HG03139 (cell line): ENCODE measurements at regions not wholly inside any gene's neighbourhood (a gene's known extent, or its start where the extent isn't known, plus 50 kb on each side); places are given as distances from the start of the nearest gene placed in this dataset.

Source experiments
- ATAC-seq: cut with Tn5 transposase; IDR thresholded peaks from one replicate; pipeline ENCODE4 v1.9.1; 2021; ENCODE audit not compliant: unreplicated experiment

- ATAC-seq: no peak
Observed at GRCh38 chr16:87231295-87231694, 85.9 kb downstream of the C16orf95 start.

GRCh38 chr16:87231911-87232310 lies 85.3 kb downstream of the C16orf95 start:
- no peak for ATAC-seq

DNA sequence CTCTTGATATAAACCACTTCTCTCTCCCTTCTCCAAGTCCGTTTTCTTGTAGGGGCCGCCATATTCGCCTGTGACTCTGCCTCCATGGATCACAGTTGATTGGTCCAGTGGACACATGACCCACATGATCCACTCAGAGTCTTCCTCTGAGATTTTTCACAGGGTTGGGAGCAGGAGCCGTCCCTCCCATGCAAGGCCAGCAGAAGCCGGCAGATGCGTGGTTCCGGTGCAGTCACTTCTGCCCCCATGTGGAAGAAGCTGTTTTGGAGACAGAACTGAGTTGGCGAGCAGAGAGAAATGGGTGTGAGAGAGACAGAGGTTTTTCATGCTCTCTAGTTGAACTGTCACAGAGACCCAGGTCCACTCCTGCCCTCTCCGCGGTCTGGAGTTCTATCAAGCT lies 83.3 kb downstream of the C16orf95 start:
- ATAC-seq: no peak

- no peak for ATAC-seq
Observed at GRCh38 chr16:87234601-87235000, 82.6 kb downstream of the C16orf95 start.

GRCh38 chr16:87235810-87236515 lies 81.2 kb downstream of the C16orf95 start:
- no peak for ATAC-seq

GRCh38 chr16:87236516-87237115 lies 80.6 kb downstream of the C16orf95 start:
- ATAC-seq: no peak

- ATAC-seq: no peak
Observed at GRCh38 chr16:87238361-87238715, 78.9 kb downstream of the C16orf95 start.

- no peak for ATAC-seq
Observed at GRCh38 chr16:87239545-87239944, 77.6 kb downstream of the C16orf95 start.

GRCh38 chr16:87240211-87241136 lies 76.7 kb downstream of the C16orf95 start:
- no peak for ATAC-seq

- ATAC-seq: no peak
Observed at GRCh38 chr16:87241137-87241771, 75.9 kb downstream of the C16orf95 start.

GRCh38 chr16:87243478-87243877 lies 73.7 kb downstream of the C16orf95 start:
- no peak for ATAC-seq

GRCh38 chr16:87244636-87245197 lies 72.5 kb downstream of the C16orf95 start:
- ATAC-seq: no peak

DNA sequence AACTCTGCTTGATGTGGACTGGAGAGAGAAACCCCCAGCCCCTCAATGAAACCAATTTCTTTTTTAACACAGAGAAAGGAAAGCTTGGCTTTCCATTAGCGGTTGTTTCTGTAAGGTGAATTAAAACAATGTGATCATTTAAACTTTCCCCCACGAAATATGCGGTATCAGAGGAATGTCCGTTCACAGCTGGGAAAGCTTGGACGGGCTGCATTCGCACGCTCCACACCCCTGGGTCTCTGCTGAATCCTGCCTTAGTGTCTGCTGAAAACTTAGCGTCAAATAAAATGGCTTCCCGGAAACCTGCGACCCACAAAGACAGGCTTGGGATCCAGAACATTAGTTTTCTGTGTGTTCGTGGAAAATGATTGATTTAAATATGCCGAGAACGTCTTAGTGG lies 71.7 kb downstream of the C16orf95 start:
- ATAC-seq: no peak

- no peak for ATAC-seq
Observed at GRCh38 chr16:87246269-87247065, 70.7 kb downstream of the C16orf95 start.

DNA sequence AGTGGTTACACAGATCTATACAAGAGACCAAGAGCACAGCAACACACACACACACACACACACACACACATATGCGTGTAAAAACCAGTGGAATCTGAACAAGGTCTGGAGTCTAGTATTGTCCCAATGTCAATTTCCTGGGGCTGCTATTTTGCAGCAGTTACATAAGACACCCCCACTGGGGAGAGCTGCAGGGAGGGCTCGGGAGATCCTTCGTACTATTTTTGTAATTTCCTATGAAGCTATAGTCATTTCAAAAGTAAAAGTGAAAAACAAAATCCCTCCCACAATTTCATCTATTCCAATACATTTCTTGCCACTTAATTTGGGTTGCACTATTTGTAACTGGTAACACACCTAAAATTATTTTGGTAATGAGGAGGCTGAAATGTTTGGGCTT lies 68.5 kb downstream of the C16orf95 start:
- no peak for ATAC-seq

GRCh38 chr16:87249425-87249824 lies 67.8 kb downstream of the C16orf95 start:
- no peak for ATAC-seq

DNA sequence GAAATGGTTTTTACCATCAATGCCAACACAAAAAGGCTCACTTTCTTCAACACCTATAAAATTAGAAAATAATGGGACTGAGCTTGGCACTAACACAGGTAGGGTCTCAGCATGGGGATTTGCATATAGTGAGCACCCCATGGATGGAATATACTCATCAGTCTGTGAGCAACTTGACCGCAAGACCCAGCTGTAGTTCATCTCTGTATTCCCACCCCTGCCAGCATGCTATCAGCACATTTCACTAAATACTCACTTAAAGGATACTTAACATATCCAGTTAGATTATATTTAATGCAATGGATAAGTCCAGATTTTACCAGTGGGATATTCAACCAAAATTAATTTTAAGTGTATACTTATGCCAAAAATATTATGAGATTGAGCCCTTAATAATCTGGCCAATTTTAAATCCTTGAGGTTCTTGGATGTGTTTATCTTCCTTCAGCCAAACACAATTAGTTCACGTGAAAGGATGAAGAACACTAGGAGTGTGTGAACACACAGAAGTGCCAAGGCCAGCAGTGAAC lies 66.7 kb downstream of the C16orf95 start:
- no peak for ATAC-seq

DNA sequence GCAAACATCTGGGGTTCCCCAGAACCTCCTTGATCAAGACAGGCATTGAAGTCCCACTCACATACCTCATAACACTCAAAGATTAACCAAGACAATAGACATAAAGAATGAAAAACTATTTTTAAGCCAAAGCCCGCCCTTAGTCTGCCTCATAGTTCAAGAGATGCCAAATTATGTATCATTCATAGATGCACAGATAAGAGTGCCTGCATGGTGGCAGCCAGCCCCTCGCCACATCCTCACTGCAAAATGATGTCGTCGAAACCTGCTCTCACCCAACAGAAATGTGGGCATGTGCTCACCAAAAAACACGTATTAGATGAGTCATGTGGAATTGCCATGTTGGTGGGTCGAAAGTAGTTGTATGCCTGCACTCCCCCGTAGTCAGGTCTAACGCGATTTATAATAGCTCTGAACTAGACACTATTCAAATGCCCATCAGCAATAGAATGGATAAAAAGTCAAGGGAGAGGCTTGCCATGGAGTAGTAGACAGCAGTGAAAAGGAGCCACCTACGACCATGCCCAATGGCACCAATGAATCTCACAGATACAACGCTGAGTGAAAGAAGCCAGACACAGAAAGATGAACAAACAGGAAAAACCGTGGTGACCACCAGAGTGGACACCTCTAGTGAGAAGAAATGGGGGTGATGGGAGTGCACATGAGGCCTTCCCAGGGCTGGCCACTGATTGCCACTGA lies 64.8 kb downstream of the C16orf95 start:
- ATAC-seq: no peak
